ENCODE measurements at regions not wholly inside any gene's neighbourhood (a gene's known extent, or its start where the extent isn't known, plus 50 kb on each side); places are given as distances from the start of the nearest gene placed in this dataset.
"Not testable (repeated sequence)": the region's sequence is repeated elsewhere in the genome, so short reads cannot be mapped to it uniquely, and the experiment has no call there.

GRCh38 chr12:127829281-127830064, 437.5 kb upstream of the TMEM132C start:
- CTCF ChIA-PET: interaction anchor here (0.5 kb wide), 1 partner anchor 305 kb away, joined by 3 read pairs; no protein-coding TSS in a partner anchor
- POLR2A ChIA-PET (ENCODE audit: low non-redundant PET): no interaction called here
- TF ChIP-seq CTCF (conservative IDR thresholded peaks at IDR 0.05; ENCODE audit: low read depth): no peak
- DNase-seq (ENCODE audit: low spot score): no peak
- H3K27ac ChIP-seq: no peak overlapping the region

GRCh38 chr12:127830065-127830460, 436.9 kb upstream of the TMEM132C start:
- no peak for TF ChIP-seq CTCF (conservative IDR thresholded peaks at IDR 0.05; ENCODE audit: low read depth)
- DNase-seq (ENCODE audit: low spot score): no peak
- no peak overlapping the region for H3K27ac ChIP-seq
- ChIA-PET POLR2A (ENCODE audit: low non-redundant PET) (no interaction called here), CTCF (no interaction called here)

GRCh38 chr12:127830730-127831129, 436.2 kb upstream of the TMEM132C start:
- ChIA-PET POLR2A (ENCODE audit: low non-redundant PET) (no interaction called here), CTCF (no interaction called here)
- no peak overlapping the region for H3K27ac ChIP-seq

GRCh38 chr12:127832172-127832571, 434.8 kb upstream of the TMEM132C start:
- CTCF ChIA-PET: no interaction called here
- POLR2A ChIA-PET (ENCODE audit: low non-redundant PET): no interaction called here
- H3K27ac ChIP-seq: no peak overlapping the region
- no peak for DNase-seq (ENCODE audit: low spot score)
- TF ChIP-seq CTCF (conservative IDR thresholded peaks at IDR 0.05; ENCODE audit: low read depth): no peak

More at GRCh38 chr12:127830730-127831129, 436.2 kb upstream of the TMEM132C start:
- TF ChIP-seq CTCF (conservative IDR thresholded peaks at IDR 0.05; ENCODE audit: low read depth): no peak
- no peak for DNase-seq (ENCODE audit: low spot score)

GRCh38 chr12:127836802-127837201, 430.2 kb upstream of the TMEM132C start:
- POLR2A ChIA-PET (ENCODE audit: low non-redundant PET): not testable (repeated sequence)
- CTCF ChIA-PET: interaction anchor here (0.7 kb wide), 1 partner anchor 16 kb away, joined by 4 read pairs; no protein-coding TSS in a partner anchor

GRCh38 chr12:127857661-127858060, 409.3 kb upstream of the TMEM132C start:
- H3K27ac ChIP-seq: no peak overlapping the region
- ChIA-PET CTCF (no interaction called here), POLR2A (ENCODE audit: low non-redundant PET) (no interaction called here)
- no peak for DNase-seq (ENCODE audit: low spot score)
- TF ChIP-seq CTCF (conservative IDR thresholded peaks at IDR 0.05; ENCODE audit: low read depth): no peak

More at GRCh38 chr12:127836802-127837201, 430.2 kb upstream of the TMEM132C start:
- not testable (repeated sequence) for DNase-seq (ENCODE audit: low spot score); H3K27ac ChIP-seq

- POLR2A ChIA-PET (ENCODE audit: low non-redundant PET): no interaction called here
- no peak for DNase-seq (ENCODE audit: low spot score)
- no peak overlapping the region for H3K27ac ChIP-seq
- CTCF ChIA-PET: no interaction called here
- no peak for TF ChIP-seq CTCF (conservative IDR thresholded peaks at IDR 0.05; ENCODE audit: low read depth)
These were observed 406.4 kb upstream of the TMEM132C start for GRCh38 chr12:127860536-127860935.

Measured in RWPE1 (cell line).